ENCODE measurements at regions not wholly inside any gene's neighbourhood (a gene's known extent, or its start where the extent isn't known, plus 50 kb on each side); places are given as distances from the start of the nearest gene placed in this dataset.

GRCh38 chr18:24721388-24721787, 261.0 kb downstream of the HRH4 start:
- no peak for TF ChIP-seq CTCF (IDR thresholded peaks at IDR 0.05)
- TF ChIP-seq POLR2A (IDR thresholded peaks at IDR 0.05) = no peak

Measured in adrenal gland (tissue), 5 donors.